GM21367 (cell line): ENCODE measurements at regions not wholly inside any gene's neighbourhood (a gene's known extent, or its start where the extent isn't known, plus 50 kb on each side); places are given as distances from the start of the nearest gene placed in this dataset.
"Not testable (repeated sequence)": the region's sequence is repeated elsewhere in the genome, so short reads cannot be mapped to it uniquely, and the experiment has no call there.

ENCODE experiments used
- ATAC-seq: cut with Tn5 transposase; IDR thresholded peaks from one replicate; pipeline ENCODE4 v1.9.1; 2021; ENCODE audit not compliant: unreplicated experiment

DNA sequence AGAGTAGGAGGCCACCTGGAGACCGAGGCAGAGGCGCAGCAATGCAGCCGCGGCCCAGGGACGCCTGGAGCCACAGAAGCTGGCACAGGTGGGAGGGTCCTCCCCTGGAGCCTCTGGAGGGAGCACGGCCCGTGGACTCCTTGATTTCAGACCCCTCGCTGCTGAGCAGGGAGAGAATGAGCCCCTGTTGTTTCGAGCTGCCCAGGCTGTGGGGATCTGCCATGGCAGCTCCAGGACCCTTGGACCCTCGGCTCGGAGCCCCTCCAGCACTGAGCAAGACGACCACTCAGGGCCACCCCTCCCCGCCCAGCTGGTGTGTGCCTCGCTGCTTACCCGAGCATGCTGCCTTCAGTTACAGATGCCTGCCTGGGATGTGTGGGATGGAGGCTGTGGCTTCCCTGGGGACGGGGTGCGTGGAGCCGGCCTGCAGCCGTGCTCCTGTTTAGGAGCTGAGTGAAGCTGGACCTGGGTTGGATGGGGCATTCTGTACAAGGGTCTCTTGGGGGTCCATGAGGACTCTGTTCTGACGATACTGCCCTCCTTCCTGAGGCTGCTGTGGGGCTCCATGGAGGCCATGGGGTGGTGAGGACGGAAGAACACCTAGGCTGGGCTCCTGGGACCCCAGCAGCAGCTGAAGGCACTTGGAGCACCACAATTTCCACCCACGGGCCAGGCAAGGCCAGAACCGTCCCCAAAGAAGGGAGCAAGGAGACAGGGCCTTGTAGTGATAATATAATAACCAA, 115.1 kb upstream of the LPCAT1 start:
- no peak for ATAC-seq

DNA sequence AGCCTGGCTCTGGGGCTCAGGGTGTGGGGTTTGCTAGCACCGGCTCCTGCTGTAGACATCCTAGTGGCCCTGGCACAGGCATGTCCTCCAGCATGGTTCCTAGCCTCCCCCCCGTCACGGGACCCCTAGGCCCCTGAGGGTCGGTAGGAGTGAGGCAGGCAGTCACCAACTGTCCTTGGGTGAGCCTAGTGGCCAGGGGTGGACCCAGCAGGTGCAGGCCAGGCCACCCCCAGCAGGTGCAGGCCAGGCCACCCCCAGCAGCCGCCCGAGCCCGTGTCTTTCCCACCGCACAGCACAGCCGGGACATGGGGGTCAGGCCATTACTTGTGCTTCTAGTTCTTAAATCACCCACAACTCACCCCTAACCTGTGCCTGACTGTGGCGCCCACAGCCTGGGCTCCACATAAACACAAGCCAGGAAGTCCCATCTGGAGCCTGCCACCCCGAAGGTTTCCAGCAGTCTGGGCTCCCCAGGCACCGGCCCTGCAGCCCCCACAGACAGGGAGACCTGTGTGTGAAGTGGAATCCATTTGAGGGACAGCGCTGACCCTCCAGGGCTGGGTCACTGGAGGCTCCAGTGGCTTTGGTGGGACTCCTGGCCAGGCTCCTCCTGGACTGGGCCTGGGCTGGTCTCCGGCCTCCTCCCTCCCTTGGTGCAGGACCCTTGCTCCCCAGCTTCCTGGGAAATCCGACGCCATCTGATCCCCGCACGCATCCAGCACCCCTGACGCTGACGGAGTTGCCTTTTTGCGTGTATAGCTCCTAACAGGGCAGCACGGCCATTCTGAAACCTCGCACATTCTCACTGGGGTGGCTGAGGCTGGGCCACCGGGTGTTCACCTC, 114.1 kb upstream of the LPCAT1 start:
- no peak for ATAC-seq

DNA sequence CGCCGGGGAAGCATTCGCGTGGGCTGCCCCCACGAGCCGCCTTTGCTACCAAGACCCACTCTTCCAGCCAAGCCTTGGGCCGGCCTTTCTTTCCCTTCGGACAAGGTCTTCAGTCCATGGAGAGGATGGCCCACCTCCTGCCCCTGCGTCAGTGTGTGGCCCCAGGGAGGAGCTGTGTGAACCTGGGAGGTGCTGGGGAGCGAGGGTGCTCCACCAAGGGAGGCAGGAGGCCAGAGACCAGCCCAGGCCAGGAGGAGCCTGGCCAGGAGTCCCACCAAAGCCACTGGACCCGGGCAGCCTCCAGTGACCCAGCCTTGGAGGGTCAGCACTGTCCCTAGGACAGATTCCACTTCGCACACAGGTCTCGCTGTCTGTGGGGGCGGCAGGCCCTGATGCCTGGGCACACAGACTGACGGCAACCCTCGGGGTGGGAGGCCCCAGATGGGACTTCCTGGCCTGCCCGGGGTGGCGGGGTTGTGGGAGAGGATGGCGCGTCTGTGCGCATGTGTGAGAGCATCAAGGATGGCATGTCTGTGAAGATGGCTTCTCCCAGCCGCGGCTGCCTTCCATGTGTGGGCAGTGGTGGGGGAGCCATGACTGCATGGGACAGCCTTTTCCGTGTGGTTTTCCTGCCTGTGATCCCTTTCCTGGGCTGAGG, 113.3 kb upstream of the LPCAT1 start:
- no peak for ATAC-seq

DNA sequence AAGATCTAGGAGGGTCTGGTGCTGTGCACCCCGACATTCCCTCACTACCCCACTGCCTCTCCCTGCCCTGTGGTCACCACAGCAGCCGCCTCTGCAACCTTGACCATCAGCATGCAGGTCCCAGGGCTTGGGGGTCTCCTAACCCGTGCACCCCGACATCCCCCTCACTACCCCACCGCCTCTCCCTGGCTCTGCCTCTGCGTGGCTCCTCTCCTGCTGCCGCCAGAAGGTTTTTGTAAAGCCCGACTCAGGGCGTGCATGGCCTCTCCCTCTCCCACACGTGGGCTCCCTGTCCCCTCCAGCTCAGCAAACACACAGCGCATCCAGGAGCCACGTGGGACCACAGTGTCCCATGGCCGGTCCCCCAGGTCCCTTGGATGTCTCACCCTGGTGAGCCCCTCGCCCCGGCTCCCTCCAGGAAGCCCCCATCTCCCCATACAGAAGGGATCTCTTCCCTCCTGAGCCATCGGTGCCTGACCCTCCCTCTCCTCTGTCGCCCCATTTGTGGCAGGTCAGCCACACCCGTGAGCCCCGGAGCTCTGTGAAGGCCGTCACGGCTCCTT, 112.5 kb upstream of the LPCAT1 start:
- ATAC-seq: not testable (repeated sequence)

DNA sequence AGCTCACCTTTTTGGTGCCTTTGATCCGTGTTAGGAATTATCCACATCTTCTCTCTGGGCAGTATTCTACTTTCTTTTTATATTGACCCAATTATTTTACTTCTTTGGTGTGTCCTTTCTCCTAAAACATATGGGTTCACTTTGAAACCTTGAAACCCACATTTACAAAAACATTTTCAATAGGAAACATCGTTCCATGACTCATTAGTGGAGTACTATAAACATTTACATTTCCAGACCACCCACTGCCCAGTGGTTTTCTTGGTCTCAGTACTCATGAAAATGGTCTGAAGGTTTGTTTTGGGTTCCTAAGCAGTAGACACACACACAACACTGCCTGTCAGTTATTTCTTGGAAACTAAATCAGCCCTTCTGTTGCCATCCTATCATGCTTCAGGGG, 111.7 kb upstream of the LPCAT1 start:
- ATAC-seq: not testable (repeated sequence)

DNA sequence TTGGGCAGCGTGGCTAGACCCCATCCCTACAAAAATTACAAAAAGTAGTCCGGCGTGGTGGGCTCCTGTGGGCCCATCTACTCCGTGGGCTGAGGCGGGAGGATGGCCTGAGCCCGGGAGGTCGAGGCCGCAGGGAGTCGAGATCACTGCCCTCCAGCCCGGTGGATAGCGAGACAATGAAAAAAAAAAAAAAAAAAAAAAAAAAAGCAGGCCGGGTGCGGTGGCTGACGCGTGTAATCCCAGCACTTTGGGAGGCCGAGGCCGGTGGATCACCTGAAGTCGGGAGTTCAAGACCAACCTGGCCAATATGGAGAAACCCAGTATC, 110.5 kb upstream of the LPCAT1 start:
- ATAC-seq: no peak

DNA sequence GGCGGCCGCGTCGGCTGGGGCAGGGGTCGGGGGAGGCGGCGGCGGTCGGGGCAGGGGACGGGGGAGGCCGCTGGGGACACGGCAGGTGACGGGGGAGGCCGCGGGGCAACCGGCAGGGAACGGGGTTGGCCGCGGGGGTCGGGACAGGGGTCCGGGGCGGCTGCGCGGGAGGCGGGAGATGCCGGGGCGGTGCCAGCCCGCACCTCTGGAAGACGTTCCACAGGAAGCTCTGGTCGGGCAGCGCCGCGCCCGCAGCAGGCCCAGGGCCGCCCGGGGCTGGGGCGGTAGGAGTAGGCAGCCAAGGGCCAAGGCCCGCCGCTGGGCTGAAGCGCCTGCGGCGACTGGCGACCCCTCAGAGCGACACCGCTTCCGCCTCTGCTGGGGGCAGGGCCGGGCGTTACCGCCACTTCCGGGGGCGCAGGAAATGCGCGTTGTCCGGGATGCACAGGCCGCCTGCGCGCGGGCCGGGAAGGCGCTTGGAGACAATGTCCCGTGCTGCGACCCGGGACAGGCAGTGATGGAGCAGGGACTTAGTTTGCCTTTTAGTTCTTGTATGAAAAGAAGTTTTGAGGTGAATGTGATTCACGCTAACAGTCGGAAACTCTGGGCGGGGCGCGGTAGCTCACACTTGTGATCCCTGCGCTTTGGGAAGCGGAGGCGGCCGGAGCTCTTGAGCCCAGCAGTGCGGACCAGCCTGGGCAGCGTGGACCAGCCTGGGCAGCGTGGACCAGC, 110.0 kb upstream of the LPCAT1 start:
- ATAC-seq: peak; percentile 90

DNA sequence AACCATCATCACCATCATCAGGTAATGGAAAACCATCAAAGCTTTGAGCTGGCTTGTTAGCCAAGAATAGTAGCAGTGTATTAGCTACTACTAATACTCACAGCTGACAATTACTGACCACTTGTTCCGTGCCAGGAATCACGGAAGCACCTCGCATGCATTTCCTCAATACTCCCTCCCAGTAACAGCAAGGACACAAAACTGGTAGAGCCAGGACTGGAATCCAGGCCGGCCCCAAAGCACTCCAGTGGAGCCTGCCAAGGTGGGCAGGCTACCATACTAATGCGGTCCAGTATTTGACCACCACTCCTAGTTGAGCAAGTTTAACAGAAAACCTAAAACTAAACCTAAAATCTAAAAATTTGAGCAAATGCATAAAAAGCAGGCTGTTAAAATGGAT, 107.2 kb upstream of the LPCAT1 start:
- not testable (repeated sequence) for ATAC-seq

DNA sequence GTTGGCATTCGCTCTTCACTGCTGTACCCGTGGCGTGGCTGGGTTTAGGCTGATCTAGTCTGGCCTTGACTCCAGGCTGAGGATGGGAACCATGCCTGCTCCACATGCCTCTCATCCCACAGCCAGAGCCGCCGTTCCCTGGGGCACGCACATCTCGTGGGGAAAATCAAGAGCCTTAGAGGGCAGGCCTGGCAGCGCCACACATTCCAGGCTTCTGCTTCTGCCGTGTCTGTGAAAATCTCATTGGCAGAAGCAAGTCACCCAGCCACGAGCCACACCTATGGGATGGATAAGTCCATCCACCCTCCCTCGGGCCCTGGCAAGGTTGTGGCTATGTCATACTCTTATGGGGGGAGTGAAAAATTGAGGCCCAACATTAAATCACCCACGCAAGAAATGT, 102.6 kb upstream of the LPCAT1 start:
- ATAC-seq: not testable (repeated sequence)

DNA sequence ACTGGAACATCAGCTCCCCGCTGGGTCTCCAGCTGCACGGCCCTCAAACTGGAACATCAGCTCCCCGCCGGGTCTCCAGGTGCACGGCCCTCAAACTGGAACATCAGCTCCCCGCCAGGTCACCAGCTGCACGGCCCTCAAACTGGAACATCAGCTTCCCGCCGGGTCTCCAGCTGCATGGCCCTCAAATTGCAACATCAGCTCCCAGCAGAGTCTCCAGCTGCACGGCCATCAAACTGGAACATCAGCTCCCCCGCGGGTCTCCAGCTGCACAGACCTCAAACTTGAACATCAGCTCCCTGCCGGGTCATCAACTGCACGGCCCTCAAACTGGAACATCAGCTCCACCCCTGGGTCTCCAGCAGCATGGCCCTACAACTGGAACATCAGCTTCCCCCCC, 95.8 kb upstream of the LPCAT1 start:
- ATAC-seq: not testable (repeated sequence)

DNA sequence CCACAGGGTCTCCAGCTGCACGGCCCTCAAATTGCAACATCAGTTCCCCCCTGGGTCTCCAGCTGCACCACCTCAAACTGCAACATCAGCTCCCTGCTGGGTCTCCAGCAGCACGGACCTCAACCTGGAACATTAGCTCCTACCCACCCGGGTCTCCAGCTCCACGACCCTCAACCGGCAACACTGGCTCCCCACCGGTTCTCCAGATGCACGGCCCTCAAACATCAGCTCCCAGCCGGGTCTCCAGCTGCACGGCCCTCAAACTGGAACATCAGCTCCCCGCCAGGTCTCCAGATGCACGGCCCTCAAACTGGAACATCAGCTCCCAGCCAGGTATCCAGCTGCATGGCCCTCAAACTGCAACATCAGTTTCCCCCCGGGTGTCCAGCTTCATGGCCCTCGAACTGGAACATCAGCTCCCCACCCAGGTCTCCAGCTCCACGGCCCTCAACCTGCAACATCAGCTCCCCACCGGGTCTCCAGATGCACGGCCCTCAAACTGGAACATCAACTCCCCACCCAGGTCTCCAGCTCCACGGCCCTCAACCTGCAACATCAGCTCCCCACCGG, 94.6 kb upstream of the LPCAT1 start:
- ATAC-seq: not testable (repeated sequence)

DNA sequence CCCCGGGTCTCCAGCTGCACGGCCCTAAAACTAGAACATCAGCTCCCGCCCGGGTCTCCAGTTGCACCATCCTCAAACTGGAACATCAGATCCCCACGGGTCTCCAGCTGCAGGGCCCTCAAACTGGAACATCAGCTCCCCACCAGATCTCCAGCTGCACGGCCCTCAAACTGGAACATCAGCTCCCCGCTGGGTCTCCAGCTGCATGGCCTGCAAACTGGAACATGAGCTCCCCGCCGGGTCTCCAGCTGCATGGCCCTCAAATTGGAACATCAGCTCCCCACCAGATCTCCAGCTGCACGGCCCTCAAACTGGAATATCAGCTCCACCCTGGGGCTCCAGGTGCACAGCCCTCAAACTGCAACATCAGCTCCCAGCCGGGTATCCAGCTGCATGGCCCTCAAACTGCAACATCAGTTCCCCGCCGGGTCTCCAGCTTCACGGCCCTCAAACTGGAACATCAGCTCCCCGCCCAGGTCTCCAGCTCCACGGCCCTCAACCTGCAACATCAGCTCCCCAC, 93.5 kb upstream of the LPCAT1 start:
- ATAC-seq: not testable (repeated sequence)

DNA sequence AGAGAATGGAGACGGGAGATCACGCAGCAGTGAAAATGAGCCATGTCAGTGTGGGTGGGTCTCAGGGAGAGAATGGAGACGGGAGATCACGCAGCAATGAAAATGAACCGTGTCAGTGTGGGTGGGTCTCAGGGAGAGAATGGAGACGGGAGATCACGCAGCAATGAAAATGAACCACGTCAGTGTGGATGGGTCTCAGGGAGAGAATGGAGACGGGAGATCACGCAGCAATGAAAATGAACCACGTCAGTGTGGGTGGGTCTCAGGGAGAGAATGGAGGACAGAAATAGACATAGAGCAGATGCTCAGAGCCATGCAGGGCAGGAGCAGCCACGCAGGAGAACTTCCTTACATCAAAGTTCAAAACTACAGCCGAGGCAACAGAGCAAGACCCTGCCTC, 89.8 kb upstream of the LPCAT1 start:
- not testable (repeated sequence) for ATAC-seq

DNA sequence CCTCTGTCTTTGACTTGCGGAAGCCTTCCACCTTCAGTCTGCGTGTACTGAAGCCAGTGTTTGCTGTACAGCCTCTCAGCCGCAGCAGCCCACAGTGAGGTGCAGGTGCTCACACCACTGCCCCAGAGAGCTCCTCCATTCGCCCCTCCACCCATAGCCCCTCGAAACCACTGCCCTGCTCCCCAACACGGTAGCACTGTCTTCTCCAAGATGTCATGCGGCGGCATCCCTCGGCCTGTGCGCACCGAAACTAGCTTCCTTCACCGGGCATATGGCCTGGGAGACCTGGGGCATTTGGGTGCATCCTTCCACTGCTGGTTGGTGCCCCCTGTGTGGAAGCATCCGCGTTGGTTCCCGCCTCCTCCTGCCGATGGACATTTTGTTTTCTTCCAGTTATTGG, 86.8 kb upstream of the LPCAT1 start:
- not testable (repeated sequence) for ATAC-seq

DNA sequence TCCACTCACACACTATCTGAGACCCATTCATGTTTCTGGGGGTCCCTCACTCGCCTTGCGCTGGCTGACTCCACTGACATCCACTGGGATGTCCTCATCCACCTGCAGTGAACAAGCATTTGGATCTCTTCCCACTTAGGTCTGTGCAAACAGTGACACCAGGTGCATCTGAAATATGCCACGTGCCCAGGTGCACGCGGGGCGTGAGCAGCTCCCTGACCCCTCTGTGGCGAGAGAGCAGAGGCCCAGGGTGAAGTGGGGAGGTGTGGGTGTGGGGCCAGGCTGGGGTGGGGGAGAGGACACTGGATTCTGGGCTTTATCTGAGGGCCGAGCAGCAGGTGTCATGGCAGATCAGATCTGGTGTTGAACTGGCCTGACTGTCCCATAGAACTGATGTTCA, 85.4 kb upstream of the LPCAT1 start:
- not testable (repeated sequence) for ATAC-seq

DNA sequence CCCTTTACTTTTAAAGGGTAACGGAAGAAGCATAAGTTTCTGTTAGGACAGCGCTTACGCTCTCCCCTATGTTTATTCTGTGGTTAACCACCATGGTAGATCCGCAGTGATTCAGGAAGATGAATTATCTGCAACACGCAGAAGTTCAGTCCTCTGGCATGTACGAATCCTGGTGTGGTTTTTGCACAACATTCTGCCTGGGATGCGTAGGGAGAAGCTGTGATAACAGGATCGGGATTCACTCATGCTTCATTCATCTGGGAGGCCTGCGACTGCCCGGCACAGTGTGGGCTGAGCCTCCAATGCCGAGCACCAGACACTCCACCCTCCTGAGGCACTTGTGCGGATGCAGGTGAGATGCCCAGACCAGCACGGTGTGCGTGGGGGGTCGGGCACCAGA, 84.6 kb upstream of the LPCAT1 start:
- ATAC-seq: not testable (repeated sequence)

DNA sequence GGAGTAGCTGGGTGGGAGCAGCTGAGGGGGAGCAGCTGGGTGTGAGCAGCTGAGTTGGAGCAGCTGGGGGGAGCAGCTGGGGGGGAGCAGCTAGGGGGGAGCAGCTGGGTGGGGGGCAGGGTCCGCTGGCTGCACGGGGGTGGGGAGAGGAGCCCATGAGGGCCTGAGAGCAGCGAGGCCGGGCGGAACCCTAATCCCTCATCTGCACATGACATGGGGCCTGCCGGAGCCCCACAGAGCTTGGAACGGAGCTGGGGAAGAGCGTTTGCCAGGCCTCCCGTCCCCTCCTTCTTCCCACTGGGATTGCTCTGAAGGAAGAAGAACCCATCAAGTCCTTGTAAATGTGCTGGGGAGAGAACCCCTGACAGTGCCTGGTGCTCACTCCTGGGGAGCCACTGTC, 83.2 kb upstream of the LPCAT1 start:
- not testable (repeated sequence) for ATAC-seq

DNA sequence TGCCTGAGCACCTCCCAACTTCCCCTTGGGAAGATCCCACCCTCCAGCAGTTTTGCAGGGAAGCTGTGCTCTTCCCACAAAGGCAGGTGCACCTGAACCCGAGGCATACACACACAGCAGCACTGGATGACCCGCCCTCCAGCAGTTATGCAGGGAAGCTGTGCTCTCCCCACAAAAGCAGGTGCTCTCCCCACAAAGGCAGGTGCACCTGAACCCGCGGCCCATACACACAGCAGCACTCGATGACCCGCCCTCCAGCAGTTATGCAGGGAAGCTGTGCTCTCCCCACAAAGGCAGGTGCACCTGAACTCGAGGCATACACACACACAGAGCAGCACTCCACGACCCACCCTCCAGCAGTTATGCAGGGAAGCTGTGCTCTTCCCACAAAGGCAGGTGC, 80.2 kb upstream of the LPCAT1 start:
- not testable (repeated sequence) for ATAC-seq

DNA sequence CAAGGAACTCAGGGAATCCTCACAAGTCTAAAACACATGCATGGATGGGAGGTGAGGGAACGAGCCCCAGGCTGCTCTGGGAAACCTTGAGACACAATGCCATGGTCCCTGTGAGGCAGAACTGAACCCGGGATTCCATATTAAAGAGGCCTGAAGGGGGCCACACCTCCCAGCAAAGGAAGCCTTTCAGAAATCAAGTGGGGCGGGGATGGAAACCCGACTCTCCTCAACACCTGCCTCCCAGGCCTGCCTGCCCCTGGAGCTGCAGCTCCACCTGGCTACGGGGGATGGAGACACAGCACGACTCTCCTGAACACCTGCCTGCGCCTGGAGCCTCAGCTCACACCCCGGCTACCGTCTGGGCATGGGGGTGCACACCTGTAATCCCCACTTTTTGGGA, 77.8 kb upstream of the LPCAT1 start:
- not testable (repeated sequence) for ATAC-seq
